ENCODE measurements at regions not wholly inside any gene's neighbourhood (a gene's known extent, or its start where the extent isn't known, plus 50 kb on each side); places are given as distances from the start of the nearest gene placed in this dataset.

GRCh38 chr12:24418157-24418556 is 468.7 kb upstream of the SOX5 start:
- H3K36me3 ChIP-seq: no peaks in the 10 kb centered on the region
- H2AFZ ChIP-seq (replicated peaks): no peak overlapping the region
- peaks cover 10% of the 10 kb centered on the region for H3K9me3 ChIP-seq (ENCODE audit: low read depth)
- H3F3A ChIP-seq (ENCODE audit: low read depth): no peaks in the 10 kb centered on the region
- TF ChIP-seq EZH2 (IDR thresholded peaks at IDR 0.05): no peak
- no peak for TF ChIP-seq EZH2phosphoT487 (IDR thresholded peaks at IDR 0.05)
- no peak for TF ChIP-seq CTCF (IDR thresholded peaks at IDR 0.05)
- Mint-ChIP-seq H3K9me3 (peaks cover 8% of the 10 kb centered on the region), H3K27ac (no peak overlapping the region), H3K36me3 (peaks cover 18% of the 10 kb centered on the region), H3K27me3 (ENCODE audit: insufficient read depth, low read depth) (no peaks in the 10 kb centered on the region), H3K4me1 (peaks cover 25% of the 10 kb centered on the region), H3K4me3 (no peak overlapping the region)
- H3K4me1 ChIP-seq: no peaks in the 10 kb centered on the region
- H4K20me1 ChIP-seq (ENCODE audit: low read depth): no peaks in the 10 kb centered on the region
- H3K27ac ChIP-seq: no peak overlapping the region
- no peak overlapping the region for H3K4me3 ChIP-seq
- no peak overlapping the region for H3K4me2 ChIP-seq
- H3K27me3 ChIP-seq: no peaks in the 10 kb centered on the region
- no peaks in the 10 kb centered on the region for H3K79me2 ChIP-seq (ENCODE audit: low read depth)
- H3K9ac ChIP-seq: no peak overlapping the region
- DNase-seq (ENCODE audit: low spot score): no peak

- H3K9ac ChIP-seq: no peak overlapping the region
- no peak overlapping the region for H3K27ac Mint-ChIP-seq
These were observed 467.1 kb upstream of the SOX5 start for GRCh38 chr12:24416423-24417109.

GRCh38 chr12:24415934-24416333 is 466.5 kb upstream of the SOX5 start:
- Histone ChIP-seq H3K27ac (no peak overlapping the region), H3K9me3 (ENCODE audit: low read depth) (peaks cover 7% of the 10 kb centered on the region), H3K27me3 (no peaks in the 10 kb centered on the region), H2AFZ (replicated peaks) (no peak overlapping the region), H3K9ac (no peak overlapping the region), H3K4me2 (no peak overlapping the region), H4K20me1 (ENCODE audit: low read depth) (no peaks in the 10 kb centered on the region), H3F3A (ENCODE audit: low read depth) (no peaks in the 10 kb centered on the region), H3K4me1 (no peaks in the 10 kb centered on the region), H3K79me2 (ENCODE audit: low read depth) (no peaks in the 10 kb centered on the region), H3K4me3 (no peak overlapping the region), H3K36me3 (no peaks in the 10 kb centered on the region)
- DNase-seq (ENCODE audit: low spot score): no peak
- Mint-ChIP-seq H3K27me3 (ENCODE audit: insufficient read depth, low read depth) (no peaks in the 10 kb centered on the region), H3K27ac (no peak overlapping the region), H3K4me1 (peaks cover 14% of the 10 kb centered on the region), H3K9me3 (peaks cover 3% of the 10 kb centered on the region), H3K36me3 (peaks cover 21% of the 10 kb centered on the region), H3K4me3 (no peak overlapping the region)
- TF ChIP-seq EZH2phosphoT487 (IDR thresholded peaks at IDR 0.05) (no peak), EZH2 (IDR thresholded peaks at IDR 0.05) (no peak), CTCF (IDR thresholded peaks at IDR 0.05) (no peak)

More at GRCh38 chr12:24416423-24417109, 467.1 kb upstream of the SOX5 start:
- H3K4me2 ChIP-seq: no peak overlapping the region
- Mint-ChIP-seq H3K4me3 (no peak overlapping the region), H3K9me3 (peaks cover 7% of the 10 kb centered on the region), H3K4me1 (peaks cover 16% of the 10 kb centered on the region), H3K36me3 (peaks cover 23% of the 10 kb centered on the region), H3K27me3 (ENCODE audit: insufficient read depth, low read depth) (no peaks in the 10 kb centered on the region)
- no peak for DNase-seq (ENCODE audit: low spot score)
- no peaks in the 10 kb centered on the region for H3F3A ChIP-seq (ENCODE audit: low read depth)
- no peak for TF ChIP-seq EZH2 (IDR thresholded peaks at IDR 0.05)
- TF ChIP-seq EZH2phosphoT487 (IDR thresholded peaks at IDR 0.05): no peak
- no peak for TF ChIP-seq CTCF (IDR thresholded peaks at IDR 0.05)
- no peak overlapping the region for H3K4me3 ChIP-seq
- H3K9me3 ChIP-seq (ENCODE audit: low read depth): peaks cover 10% of the 10 kb centered on the region
- no peak overlapping the region for H3K27ac ChIP-seq
- no peaks in the 10 kb centered on the region for H3K36me3 ChIP-seq
- no peaks in the 10 kb centered on the region for H3K27me3 ChIP-seq
- H2AFZ ChIP-seq (replicated peaks): no peak overlapping the region
- H3K4me1 ChIP-seq: no peaks in the 10 kb centered on the region
- no peaks in the 10 kb centered on the region for H4K20me1 ChIP-seq (ENCODE audit: low read depth)
- no peaks in the 10 kb centered on the region for H3K79me2 ChIP-seq (ENCODE audit: low read depth)

All from neural progenitor cell (in vitro differentiated cells).